K562 (cell line): ENCODE measurements at regions not wholly inside any gene's neighbourhood (a gene's known extent, or its start where the extent isn't known, plus 50 kb on each side); places are given as distances from the start of the nearest gene placed in this dataset.

Source experiments
- BACH1 ChIP-seq: fragments of 200-800 bp; sonication (Bioruptor generic); IDR thresholded peaks from 2 replicates; pipeline ENCODE4 v1.6.1; 2016; ENCODE audit warnings: missing genetic modification characterization, missing compliant biosample characterization
- BHLHE40 ChIP-seq: IDR thresholded peaks from 2 replicates; pipeline ENCODE4 v1.6.1; 2011; ENCODE audit warnings: low read length, improper control_type of control experiment
- CLOCK ChIP-seq: fragments of 250-450 bp; sonication (Bioruptor Pico); IDR thresholded peaks from 2 replicates; pipeline ENCODE4 v1.4.0; 2020; ENCODE audit warnings: mild to moderate bottlenecking, moderate library complexity, borderline replicate concordance
- FOXK2 ChIP-seq, 2 experiments: fragments of 450-650 bp; IDR thresholded peaks in 1 of 2; conservative IDR thresholded peaks in 1 of 2; 2 replicates each; pipeline ENCODE4 v1.6.1; 2016; ENCODE audit warnings: low read depth in 2 of 2, mild to moderate bottlenecking in 1 of 2
- FUS ChIP-seq: fragments of 200-400 bp; formaldehyde crosslinking; optimal IDR thresholded peaks from 2 replicates; pipeline ENCODE3; 2017; ENCODE audit warnings: low read depth, low read length
- GTF2B ChIP-seq: IDR thresholded peaks from 2 replicates; pipeline ENCODE4 v1.6.1; 2011; ENCODE audit not compliant: insufficient read length; ENCODE audit errors: extremely low read depth
- HEY1 ChIP-seq: fragments of 250-450 bp; sonication (Bioruptor Pico); IDR thresholded peaks from 2 replicates; pipeline ENCODE4 v1.5.0; 2020; ENCODE audit warnings: mild to moderate bottlenecking, moderate library complexity, borderline replicate concordance
- HMG20B ChIP-seq: fragments of 250-450 bp; sonication (Bioruptor Pico); IDR thresholded peaks from 2 replicates; pipeline ENCODE4 v1.5.0; 2021; ENCODE audit warnings: mild to moderate bottlenecking
- HMGXB4 ChIP-seq: sonication (generic); formaldehyde crosslinking; IDR thresholded peaks from 2 replicates; pipeline ENCODE4 v1.8.1; 2023; ENCODE audit warnings: mild to moderate bottlenecking, missing genetic modification reagents
- ILK ChIP-seq: fragments of 450-650 bp; IDR thresholded peaks from 2 replicates; pipeline ENCODE4 v1.6.1; 2016; ENCODE audit warnings: missing genetic modification characterization, low read depth, mild to moderate bottlenecking, missing compliant biosample characterization, moderate library complexity, borderline replicate concordance
- KDM5B ChIP-seq: fragments of 200-600 bp; sonication (generic); IDR thresholded peaks from 2 replicates; pipeline ENCODE4 v1.6.1; 2012; ENCODE audit warnings: low read depth, mild to moderate bottlenecking, moderate library complexity, low read length, control low read depth, inconsistent platforms; ENCODE audit not compliant: insufficient replicate concordance
- NR2C1 ChIP-seq, 2 experiments: fragments of 450-650 bp; IDR thresholded peaks; 2 replicates each; pipeline ENCODE4 v1.6.1; 2017; ENCODE audit warnings: mild to moderate bottlenecking in 2 of 2, antibody characterized with exemption in 1 of 2, inconsistent platforms in 1 of 2, missing compliant biosample characterization in 1 of 2, missing genetic modification characterization in 1 of 2
- NR2F6 ChIP-seq: fragments of 450-650 bp; formaldehyde crosslinking; IDR thresholded peaks from 2 replicates; pipeline ENCODE4 v1.4.0; 2020; ENCODE audit warnings: mild to moderate bottlenecking
- PHF21A ChIP-seq: fragments of 450-650 bp; IDR thresholded peaks from 2 replicates; pipeline ENCODE4 v1.6.1; 2017; ENCODE audit warnings: low read depth, borderline replicate concordance
- SAFB2 ChIP-seq: fragments of 200-400 bp; formaldehyde crosslinking; IDR thresholded peaks from 2 replicates; pipeline ENCODE4 v1.6.1; 2018; ENCODE audit warnings: borderline replicate concordance, low read length, low read depth, moderate library complexity; ENCODE audit not compliant: severe bottlenecking
- SRSF3 ChIP-seq: fragments of 200-400 bp; formaldehyde crosslinking; IDR thresholded peaks from 2 replicates; pipeline ENCODE4 v1.6.1; 2016; ENCODE audit warnings: mild to moderate bottlenecking, low read length, moderate library complexity; ENCODE audit not compliant: insufficient read depth
- TAF7 ChIP-seq: fragments of 450-650 bp; IDR thresholded peaks from 2 replicates; pipeline ENCODE4 v1.6.1; 2016; ENCODE audit warnings: missing genetic modification characterization, missing compliant biosample characterization
- TFAM ChIP-seq: fragments of 250-450 bp; sonication (Bioruptor Pico); conservative IDR thresholded peaks from 2 replicates; pipeline ENCODE4 v1.5.0; 2021; ENCODE audit warnings: mild to moderate bottlenecking, moderate library complexity
- ZKSCAN8 ChIP-seq: fragments of 200-800 bp; sonication (Bioruptor generic); IDR thresholded peaks from 2 replicates; pipeline ENCODE4 v1.6.1; 2016; ENCODE audit warnings: missing genetic modification characterization, missing compliant biosample characterization
- ZNF384 ChIP-seq: IDR thresholded peaks from 2 replicates; pipeline ENCODE4 v1.6.1; 2012; ENCODE audit warnings: low read depth, low read length, improper control_type of control experiment
- ZNF76 ChIP-seq: fragments of 250-450 bp; sonication (Bioruptor Pico); IDR thresholded peaks from 2 replicates; pipeline ENCODE4 v1.4.0; 2020; ENCODE audit warnings: mild to moderate bottlenecking, moderate library complexity, borderline replicate concordance
- TF ChIP-seq, protein P1 (sequence below), 2 experiments: fragments of 450-650 bp; IDR thresholded peaks; 2 replicates each; pipeline ENCODE4 v1.6.1; 2016
- TF ChIP-seq, protein P2 (sequence below): fragments of 250-450 bp; sonication (Bioruptor Pico); IDR thresholded peaks from 2 replicates; pipeline ENCODE4 v1.5.0; 2021

DNA sequence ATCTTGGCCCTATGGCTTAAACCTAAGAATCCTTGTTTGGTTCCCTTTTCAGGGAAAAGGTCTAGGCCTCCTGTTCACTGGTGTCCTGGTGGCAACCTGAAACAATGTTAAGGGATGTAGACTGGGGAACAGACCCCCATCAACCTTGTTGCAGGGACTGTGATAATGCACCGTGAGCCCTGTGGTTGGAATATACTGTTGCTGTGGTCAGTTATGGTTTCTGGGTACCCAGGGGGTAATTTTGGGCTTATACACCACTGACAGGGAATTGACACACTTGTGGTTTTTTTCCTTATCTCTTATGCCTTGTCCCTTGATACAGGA is 64.0 kb upstream of the WDR1 start (continued):
- TF ChIP-seq TFAM (CRISPR knock-in tag) (no peak), FOXK2 (conservative IDR thresholded peaks at IDR 0.05 in 1 of 2, IDR thresholded peaks at IDR 0.05 in 1 of 2; ENCODE audit: low read depth in 2 of 2) (no peak), SAFB2 (no peak), FUS (no peak), BACH1 (tag) (no peak), HEY1 (CRISPR knock-in tag) (no peak), SRSF3 (no peak), BHLHE40 (no peak), ILK (tag) (no peak), PHF21A (no peak), HMG20B (CRISPR knock-in tag) (0 out of 2 replicates have a peak, but pooled peaks have one; percentile 30), NR2C1 (IDR thresholded peaks at IDR 0.05) (no peak), NR2C1 (tag; IDR thresholded peaks at IDR 0.05) (no peak), NR2F6 (no peak), ZNF76 (CRISPR knock-in tag) (no peak), ZNF384 (no peak), CLOCK (CRISPR knock-in tag) (no peak), ZKSCAN8 (CRISPR knock-in tag) (peak; percentile 74), HMGXB4 (CRISPR knock-in tag) (no peak), KDM5B (peak; percentile 60), GTF2B (no peak), TAF7 (no peak)
- TF ChIP-seq, protein P1, sequence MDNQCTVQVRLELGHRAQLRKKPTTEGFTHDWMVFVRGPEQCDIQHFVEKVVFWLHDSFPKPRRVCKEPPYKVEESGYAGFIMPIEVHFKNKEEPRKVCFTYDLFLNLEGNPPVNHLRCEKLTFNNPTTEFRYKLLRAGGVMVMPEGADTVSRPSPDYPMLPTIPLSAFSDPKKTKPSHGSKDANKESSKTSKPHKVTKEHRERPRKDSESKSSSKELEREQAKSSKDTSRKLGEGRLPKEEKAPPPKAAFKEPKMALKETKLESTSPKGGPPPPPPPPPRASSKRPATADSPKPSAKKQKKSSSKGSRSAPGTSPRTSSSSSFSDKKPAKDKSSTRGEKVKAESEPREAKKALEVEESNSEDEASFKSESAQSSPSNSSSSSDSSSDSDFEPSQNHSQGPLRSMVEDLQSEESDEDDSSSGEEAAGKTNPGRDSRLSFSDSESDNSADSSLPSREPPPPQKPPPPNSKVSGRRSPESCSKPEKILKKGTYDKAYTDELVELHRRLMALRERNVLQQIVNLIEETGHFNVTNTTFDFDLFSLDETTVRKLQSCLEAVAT (IDR thresholded peaks at IDR 0.05): no peak
- TF ChIP-seq, protein P2, sequence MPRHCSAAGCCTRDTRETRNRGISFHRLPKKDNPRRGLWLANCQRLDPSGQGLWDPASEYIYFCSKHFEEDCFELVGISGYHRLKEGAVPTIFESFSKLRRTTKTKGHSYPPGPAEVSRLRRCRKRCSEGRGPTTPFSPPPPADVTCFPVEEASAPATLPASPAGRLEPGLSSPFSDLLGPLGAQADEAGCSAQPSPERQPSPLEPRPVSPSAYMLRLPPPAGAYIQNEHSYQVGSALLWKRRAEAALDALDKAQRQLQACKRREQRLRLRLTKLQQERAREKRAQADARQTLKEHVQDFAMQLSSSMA (CRISPR knock-in tag): no peak
